Suprapubic skin (tissue), 3 donors: ENCODE measurements at regions not wholly inside any gene's neighbourhood (a gene's known extent, or its start where the extent isn't known, plus 50 kb on each side); places are given as distances from the start of the nearest gene placed in this dataset.

ENCODE experiments used
- CTCF ChIP-seq, 2 donors: fragments of 200-600 bp in 1 of 2; fragments of 450-650 bp in 1 of 2; sonication (generic) in 1 of 2; IDR thresholded peaks; one replicate each; pipeline ENCODE4 v1.5.1; 2016 to 2019; ENCODE audit warnings: antibody characterized with exemption in 2 of 2, mild to moderate bottlenecking in 1 of 2, moderate library complexity in 1 of 2
- EP300 ChIP-seq: sonication (generic); formaldehyde crosslinking; IDR thresholded peaks from one replicate; pipeline ENCODE4 v1.6.1; 2017; ENCODE audit warnings: antibody characterized with exemption
- POLR2A ChIP-seq, 2 donors: fragments of 450-650 bp; IDR thresholded peaks; one replicate each; pipeline ENCODE4 v1.6.1; 2017; ENCODE audit warnings: antibody characterized with exemption in 2 of 2, mild to moderate bottlenecking in 2 of 2, moderate library complexity in 2 of 2

GRCh38 chr7:82600531-82600930, 157.0 kb upstream of the CACNA2D1 start:
- TF ChIP-seq CTCF (IDR thresholded peaks at IDR 0.05) (no peak), POLR2A (IDR thresholded peaks at IDR 0.05) (no peak), EP300 (no peak)
